SU-DHL-6 (cell line): ENCODE measurements at regions not wholly inside any gene's neighbourhood (a gene's known extent, or its start where the extent isn't known, plus 50 kb on each side); places are given as distances from the start of the nearest gene placed in this dataset.

Experiments
- H2AFZ ChIP-seq: fragments of 200-600 bp; sonication (generic); 2 replicates; pipeline ENCODE4 v1.6.1; 2014; ENCODE audit warnings: low read depth, mild to moderate bottlenecking, moderate library complexity, mixed read lengths, antibody characterized with exemption, low read length; ENCODE audit not compliant: severe bottlenecking
- H3F3A ChIP-seq: fragments of 200-600 bp; shearing (Covaris generic); 2 replicates; pipeline ENCODE4 v1.6.0; 2016; ENCODE audit warnings: antibody characterized with exemption, mild to moderate bottlenecking; ENCODE audit not compliant: insufficient read depth
- H3K27ac ChIP-seq: fragments of 200-600 bp; sonication (generic); 2 replicates; pipeline ENCODE4 v1.5.1; 2016; ENCODE audit warnings: low read depth, mild to moderate bottlenecking, low read length, moderate library complexity, mixed read lengths
- H3K27me3 ChIP-seq: fragments of 200-600 bp; sonication (generic), shearing (Covaris generic); 2 replicates; pipeline ENCODE4 v1.6.0; 2014; ENCODE audit warnings: mild to moderate bottlenecking, low read length
- H3K36me3 ChIP-seq: fragments of 200-600 bp; sonication (generic); 2 replicates; pipeline ENCODE4 v1.6.1; 2014; ENCODE audit warnings: mild to moderate bottlenecking, low read length, mixed read lengths
- H3K4me2 ChIP-seq: fragments of 300-600, 200-600 bp; shearing (Covaris generic), sonication (generic); 2 replicates; pipeline ENCODE4 v1.6.0; 2014; ENCODE audit warnings: low read length, low read depth, mild to moderate bottlenecking; ENCODE audit not compliant: poor library complexity, severe bottlenecking
- H3K4me3 ChIP-seq: fragments of 200-600 bp; sonication (generic); 2 replicates; pipeline ENCODE4 v1.5.1; 2014; ENCODE audit warnings: antibody characterized with exemption, low read length, mild to moderate bottlenecking, mixed read lengths; ENCODE audit not compliant: insufficient read depth, poor library complexity, severe bottlenecking
- H3K79me2 ChIP-seq: fragments of 200-600 bp; sonication (generic); 2 replicates; pipeline ENCODE4 v1.6.1; 2014; ENCODE audit warnings: mild to moderate bottlenecking, low read length, moderate library complexity; ENCODE audit not compliant: insufficient read depth
- H3K9ac ChIP-seq: fragments of 200-600 bp; sonication (generic); 2 replicates; pipeline ENCODE4 v1.7.0; 2014; ENCODE audit warnings: mild to moderate bottlenecking, low read length
- H3K9me2 ChIP-seq: fragments of 200-600 bp; sonication (generic); replicated peaks from 2 replicates; pipeline ENCODE4 v1.6.1; 2014; ENCODE audit warnings: low read length; ENCODE audit not compliant: insufficient read depth
- H3K9me3 ChIP-seq: fragments of 200-600 bp; sonication (generic); 2 replicates; pipeline ENCODE4 v1.6.1; 2014; ENCODE audit warnings: low read length, mixed read lengths; ENCODE audit not compliant: insufficient read depth
- H4K20me1 ChIP-seq: fragments of 200-600 bp; sonication (generic); 2 replicates; pipeline ENCODE4 v1.6.1; 2014; ENCODE audit warnings: low read depth, mild to moderate bottlenecking, antibody characterized with exemption, low read length, moderate library complexity, mixed read lengths
- CTCF ChIP-seq: fragments of 200-600 bp; sonication (generic); IDR thresholded peaks from one replicate; pipeline ENCODE4 v1.5.1; 2017; ENCODE audit warnings: antibody characterized with exemption, mild to moderate bottlenecking, low read length, moderate library complexity; ENCODE audit not compliant: insufficient read depth, poor library complexity, severe bottlenecking
- EZH2phosphoT487 ChIP-seq: fragments of 200-600 bp; sonication (generic), shearing (Covaris generic); conservative IDR thresholded peaks from 2 replicates; pipeline ENCODE4 v1.6.1; 2018; ENCODE audit warnings: mild to moderate bottlenecking, antibody characterized with exemption, low read length, moderate library complexity, mixed read lengths

GRCh38 chr2:42879121-42879705 is 86.8 kb upstream of the HAAO start:
- H3F3A ChIP-seq: no peaks in the 10 kb centered on the region
- H3K27me3 ChIP-seq: no peaks in the 10 kb centered on the region
- no peak overlapping the region for H3K27ac ChIP-seq
- H3K9me3 ChIP-seq: no peaks in the 10 kb centered on the region
- H4K20me1 ChIP-seq: no peaks in the 10 kb centered on the region
- H3K4me2 ChIP-seq: no peak overlapping the region
- no peaks in the 10 kb centered on the region for H3K9me2 ChIP-seq
- no peak for TF ChIP-seq CTCF
- no peak for TF ChIP-seq EZH2phosphoT487
- H3K4me3 ChIP-seq: no peak overlapping the region
- H2AFZ ChIP-seq: no peak overlapping the region
- no peak overlapping the region for H3K9ac ChIP-seq
- H3K36me3 ChIP-seq: no peaks in the 10 kb centered on the region
- H3K79me2 ChIP-seq: no peaks in the 10 kb centered on the region

- Histone ChIP-seq H3K9me3 (no peaks in the 10 kb centered on the region), H3K27me3 (no peaks in the 10 kb centered on the region), H3K27ac (no peak overlapping the region), H3F3A (no peaks in the 10 kb centered on the region), H3K36me3 (no peaks in the 10 kb centered on the region), H2AFZ (no peak overlapping the region), H4K20me1 (no peaks in the 10 kb centered on the region), H3K9me2 (no peaks in the 10 kb centered on the region), H3K4me3 (no peak overlapping the region), H3K79me2 (no peaks in the 10 kb centered on the region), H3K9ac (no peak overlapping the region), H3K4me2 (no peak overlapping the region)
- TF ChIP-seq CTCF (no peak), EZH2phosphoT487 (no peak)
Observed at GRCh38 chr2:42878581-42878980, 86.2 kb upstream of the HAAO start.

GRCh38 chr2:42877936-42878335 is 85.6 kb upstream of the HAAO start:
- Histone ChIP-seq H3K9ac (no peak overlapping the region), H3K4me2 (no peak overlapping the region), H3K27me3 (no peaks in the 10 kb centered on the region), H3K36me3 (no peaks in the 10 kb centered on the region), H3K9me3 (no peaks in the 10 kb centered on the region), H3K27ac (no peak overlapping the region), H3F3A (no peaks in the 10 kb centered on the region), H3K79me2 (no peaks in the 10 kb centered on the region), H3K4me3 (no peak overlapping the region), H3K9me2 (no peaks in the 10 kb centered on the region), H2AFZ (no peak overlapping the region), H4K20me1 (no peaks in the 10 kb centered on the region)
- TF ChIP-seq CTCF (no peak), EZH2phosphoT487 (no peak)

- Histone ChIP-seq H3K36me3 (no peaks in the 10 kb centered on the region), H3K9me2 (no peaks in the 10 kb centered on the region), H3K79me2 (no peaks in the 10 kb centered on the region), H3K27ac (no peak overlapping the region), H4K20me1 (no peaks in the 10 kb centered on the region), H3F3A (no peaks in the 10 kb centered on the region), H3K4me2 (no peak overlapping the region), H2AFZ (no peak overlapping the region), H3K9ac (no peak overlapping the region), H3K27me3 (no peaks in the 10 kb centered on the region), H3K4me3 (no peak overlapping the region), H3K9me3 (no peaks in the 10 kb centered on the region)
- TF ChIP-seq CTCF: no peak
- TF ChIP-seq EZH2phosphoT487: no peak
Observed at GRCh38 chr2:42877511-42877910, 85.1 kb upstream of the HAAO start.
